Stimulated activated memory B cell treated with anti-CD40 and anti-IgM and Interleukin-4, amounts not matched to agents 10 μg/mL and 1 μg/mL and 100 μg/mL, for 72 hours (primary cell): ENCODE measurements at regions not wholly inside any gene's neighbourhood (a gene's known extent, or its start where the extent isn't known, plus 50 kb on each side); places are given as distances from the start of the nearest gene placed in this dataset.
A peak's percentile ranks its signal among the peaks of the same experiment; 100 is the strongest.
"Not testable (repeated sequence)": the region's sequence is repeated elsewhere in the genome, so short reads cannot be mapped to it uniquely, and the experiment has no call there.

Experiments
- ATAC-seq: fragments of 150-1000 bp; cut with Tn5 transposase; 2 replicates; pipeline ENCODE4 v1.10.0; 2021
- H3K27ac Mint-ChIP-seq: one replicate; pipeline ENCODE4 v1.8.0; 2022; ENCODE audit warnings: mild to moderate bottlenecking, mixed read lengths
- H3K27me3 Mint-ChIP-seq: one replicate; pipeline ENCODE4 v1.8.0; 2022; ENCODE audit warnings: mixed read lengths
- H3K36me3 Mint-ChIP-seq: one replicate; pipeline ENCODE4 v1.8.0; 2022; ENCODE audit warnings: mixed read lengths
- H3K4me1 Mint-ChIP-seq: one replicate; pipeline ENCODE4 v1.8.0; 2022; ENCODE audit warnings: mixed read lengths
- H3K4me3 Mint-ChIP-seq: one replicate; pipeline ENCODE4 v1.8.0; 2022; ENCODE audit warnings: mild to moderate bottlenecking, moderate library complexity, mixed read lengths
- H3K9me3 Mint-ChIP-seq: one replicate; pipeline ENCODE4 v1.8.0; 2022; ENCODE audit warnings: mixed read lengths

- ATAC-seq = no peak
- H3K27me3 Mint-ChIP-seq = peaks cover under 1% of the 10 kb centered on the region
- no peak overlapping the region for H3K27ac Mint-ChIP-seq
- H3K4me1 Mint-ChIP-seq = no peaks in the 10 kb centered on the region
- H3K9me3 Mint-ChIP-seq = no peaks in the 10 kb centered on the region
- no peaks in the 10 kb centered on the region for H3K36me3 Mint-ChIP-seq
- H3K4me3 Mint-ChIP-seq = no peak overlapping the region
These were observed 197.4 kb upstream of the PRSS16 start for GRCh38 chr6:27049863-27050781.

DNA sequence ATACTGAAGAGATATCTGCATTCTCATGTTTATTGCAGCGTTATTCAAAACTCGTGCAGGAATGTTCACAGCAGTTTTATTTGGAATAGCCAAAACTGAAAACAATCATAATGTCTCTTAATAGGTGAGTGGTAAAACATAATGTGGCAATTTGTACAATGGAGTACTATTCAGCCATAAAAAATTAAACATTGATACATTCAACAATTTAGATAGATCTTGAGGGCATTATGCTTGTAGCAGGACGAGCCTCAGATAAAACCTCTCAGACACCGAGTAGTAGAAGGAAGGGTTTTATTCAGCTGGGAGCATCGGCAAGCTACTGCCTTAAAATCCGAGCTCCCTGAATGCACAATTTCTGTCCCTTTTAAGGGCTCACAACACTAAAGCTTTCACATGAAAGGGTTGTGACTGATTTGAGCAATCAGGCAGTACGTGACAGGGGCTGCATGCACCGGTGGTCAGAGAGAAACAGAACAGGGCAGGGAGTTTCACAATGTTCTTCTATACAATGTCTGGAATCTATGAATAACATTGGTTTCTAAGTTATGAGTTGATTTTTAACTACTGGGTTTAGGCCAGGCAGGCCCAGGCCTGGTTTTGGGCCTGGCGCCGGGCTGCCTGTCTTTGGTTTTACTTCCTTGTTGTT, 195.3 kb upstream of the PRSS16 start:
- H3K27ac Mint-ChIP-seq, ATAC-seq, H3K36me3 Mint-ChIP-seq, H3K4me1 Mint-ChIP-seq, H3K9me3 Mint-ChIP-seq, H3K4me3 Mint-ChIP-seq: not testable (repeated sequence)
- H3K27me3 Mint-ChIP-seq = peaks cover 20% of the 10 kb centered on the region

DNA sequence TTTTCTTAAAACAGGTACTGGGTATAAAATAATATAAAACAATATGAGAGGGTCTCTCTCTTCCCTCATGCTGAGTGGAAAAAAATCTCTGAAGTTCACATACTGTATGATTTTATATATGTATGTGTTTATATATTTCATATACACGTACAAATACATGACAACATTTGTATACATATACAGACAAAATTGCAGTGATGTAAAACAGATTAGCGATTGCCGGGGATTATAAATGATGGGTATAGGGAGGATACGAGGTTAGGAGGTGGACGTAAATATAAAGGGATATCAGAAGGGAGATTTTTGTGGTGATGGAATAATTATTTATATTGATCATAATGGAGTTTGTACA, 194.8 kb upstream of the PRSS16 start:
- H3K27me3 Mint-ChIP-seq = peaks cover 20% of the 10 kb centered on the region
- no peaks in the 10 kb centered on the region for H3K9me3 Mint-ChIP-seq
- H3K27ac Mint-ChIP-seq = no peak overlapping the region
- H3K36me3 Mint-ChIP-seq = no peaks in the 10 kb centered on the region
- H3K4me1 Mint-ChIP-seq = no peaks in the 10 kb centered on the region
- ATAC-seq = no peak
- H3K4me3 Mint-ChIP-seq = no peak overlapping the region

- Mint-ChIP-seq H3K4me3 (no peak overlapping the region), H3K27me3 (peaks cover 20% of the 10 kb centered on the region), H3K36me3 (no peaks in the 10 kb centered on the region), H3K27ac (no peak overlapping the region), H3K9me3 (no peaks in the 10 kb centered on the region), H3K4me1 (no peaks in the 10 kb centered on the region)
- no peak for ATAC-seq
These were observed 193.8 kb upstream of the PRSS16 start for GRCh38 chr6:27053738-27054137.

DNA sequence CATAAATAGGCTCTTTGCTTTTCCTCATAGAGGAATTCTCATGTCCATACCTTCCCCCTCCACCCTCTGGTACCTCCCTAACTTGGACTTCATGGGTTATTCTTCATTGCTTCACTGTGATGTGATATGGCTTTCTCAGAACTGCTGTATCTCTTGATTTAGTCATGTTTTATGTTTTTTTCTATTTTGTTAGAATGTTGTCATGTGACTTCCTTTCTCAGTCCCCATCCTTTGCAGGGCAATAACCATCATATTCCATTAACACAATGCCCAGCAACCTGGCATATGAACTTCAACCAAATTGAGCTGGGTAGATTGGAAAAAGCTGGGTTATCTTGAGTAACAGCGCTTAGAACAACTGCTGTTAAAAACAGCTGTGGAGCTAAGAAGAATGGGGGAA, 190.9 kb upstream of the PRSS16 start:
- Mint-ChIP-seq H3K9me3 (no peaks in the 10 kb centered on the region), H3K4me3 (no peak overlapping the region), H3K4me1 (no peaks in the 10 kb centered on the region)

DNA sequence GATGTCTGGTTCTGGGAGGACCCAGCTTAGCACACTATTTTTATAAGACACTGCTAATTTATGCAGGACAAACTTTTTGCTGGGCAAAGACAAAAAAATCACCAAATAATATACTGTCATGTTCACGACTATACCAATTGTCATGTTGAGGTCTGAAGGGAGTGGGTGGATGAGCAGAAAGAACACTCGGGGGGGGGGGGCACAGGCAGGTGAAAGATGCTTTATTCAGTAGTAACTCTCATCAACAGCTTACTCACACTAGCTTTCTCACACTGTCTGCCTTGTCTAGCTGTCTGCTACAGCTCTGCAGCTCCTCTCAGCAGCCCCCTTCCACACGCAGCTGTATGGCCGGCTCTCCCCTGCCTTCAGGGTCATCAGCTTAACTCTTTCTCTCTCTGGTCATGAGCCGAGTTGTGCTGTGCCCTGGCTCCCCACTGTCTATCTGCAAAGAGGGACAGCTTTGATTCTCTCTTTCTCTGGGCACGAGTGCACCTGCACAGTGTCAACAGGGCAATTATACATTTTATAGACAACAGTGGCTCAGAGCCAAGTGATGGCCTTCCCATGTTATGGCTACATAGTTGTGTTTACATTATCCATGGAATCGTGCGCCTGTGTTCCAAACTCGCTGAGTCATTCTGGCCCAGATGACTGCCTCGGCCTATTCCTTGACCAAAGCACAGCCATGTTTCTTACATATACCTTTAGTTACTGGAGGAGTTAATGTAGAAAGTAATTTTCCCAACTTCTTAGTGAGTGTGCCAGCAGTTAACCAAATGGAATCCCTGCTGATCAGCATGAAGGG, 187.7 kb upstream of the PRSS16 start:
- H3K9me3 Mint-ChIP-seq = no peaks in the 10 kb centered on the region
- no peak overlapping the region for H3K27ac Mint-ChIP-seq
- no peaks in the 10 kb centered on the region for H3K36me3 Mint-ChIP-seq
- H3K4me1 Mint-ChIP-seq = no peaks in the 10 kb centered on the region
- H3K27me3 Mint-ChIP-seq = peaks cover 20% of the 10 kb centered on the region
- no peak for ATAC-seq
- H3K4me3 Mint-ChIP-seq = no peak overlapping the region

More for the DNA sequence above, 190.9 kb upstream of the PRSS16 start:
- H3K27me3 Mint-ChIP-seq = peaks cover 20% of the 10 kb centered on the region
- H3K27ac Mint-ChIP-seq = no peak overlapping the region
- no peak for ATAC-seq
- no peaks in the 10 kb centered on the region for H3K36me3 Mint-ChIP-seq

DNA sequence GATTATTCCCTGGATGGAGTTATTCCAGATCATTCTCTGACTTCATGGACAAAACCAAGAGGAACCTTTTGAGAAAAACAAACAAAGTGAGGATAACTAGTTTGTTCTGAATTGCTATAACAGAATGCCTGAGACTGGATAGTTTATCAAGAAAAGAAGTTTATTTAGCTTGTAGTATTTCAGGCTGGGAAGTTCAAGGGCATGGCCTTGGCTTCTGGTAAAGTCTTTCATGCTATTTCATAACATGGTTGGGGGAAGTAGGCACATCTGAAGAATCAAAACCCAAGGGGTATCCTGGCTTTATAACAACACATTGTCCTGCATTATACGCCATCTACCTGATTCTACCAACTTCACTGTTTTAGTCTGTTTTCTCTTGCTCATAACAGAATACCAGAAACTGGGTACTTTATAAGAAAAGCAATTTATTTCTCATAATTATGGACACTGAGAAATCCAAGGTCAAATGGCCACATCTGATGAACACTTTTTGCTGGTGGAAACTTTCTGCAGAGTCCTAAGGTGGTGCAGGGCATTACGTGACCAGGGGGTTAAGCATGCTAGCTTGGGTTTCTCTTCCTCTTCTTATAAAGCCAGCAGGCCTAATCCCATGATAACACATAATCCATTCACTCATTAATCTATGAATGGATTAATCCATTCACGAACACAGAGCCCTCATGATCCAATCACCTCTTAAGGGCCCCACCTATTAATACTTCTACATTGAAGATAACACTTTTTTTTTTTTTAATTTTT, 186.1 kb upstream of the PRSS16 start:
- no peaks in the 10 kb centered on the region for H3K9me3 Mint-ChIP-seq
- no peak overlapping the region for H3K27ac Mint-ChIP-seq
- peaks cover 12% of the 10 kb centered on the region for H3K27me3 Mint-ChIP-seq
- H3K4me1 Mint-ChIP-seq = no peaks in the 10 kb centered on the region
- ATAC-seq = no peak
- H3K4me3 Mint-ChIP-seq = no peak overlapping the region
- no peaks in the 10 kb centered on the region for H3K36me3 Mint-ChIP-seq

DNA sequence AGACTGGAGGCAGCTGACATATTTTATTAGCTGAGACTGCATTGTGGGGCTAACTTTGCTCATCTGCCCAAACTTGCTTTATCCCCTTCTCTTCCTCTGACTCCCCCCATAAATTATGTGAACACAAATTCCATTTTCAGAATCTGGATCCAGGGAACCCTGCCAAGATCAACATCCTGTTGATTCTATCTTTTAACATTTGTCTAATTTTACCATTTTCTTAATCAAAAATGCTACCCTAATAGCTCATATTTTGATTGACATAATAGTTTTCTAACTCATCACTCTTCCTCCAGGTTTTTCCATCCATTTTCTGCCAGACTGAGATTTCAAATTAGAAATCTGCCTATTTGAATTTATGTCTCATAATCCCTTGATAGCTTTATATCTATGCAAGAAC, 184.7 kb upstream of the PRSS16 start:
- ATAC-seq = no peak
- no peaks in the 10 kb centered on the region for H3K36me3 Mint-ChIP-seq
- no peak overlapping the region for H3K27ac Mint-ChIP-seq
- H3K4me1 Mint-ChIP-seq = no peaks in the 10 kb centered on the region
- H3K27me3 Mint-ChIP-seq = peaks cover 9% of the 10 kb centered on the region
- no peaks in the 10 kb centered on the region for H3K9me3 Mint-ChIP-seq
- H3K4me3 Mint-ChIP-seq = no peak overlapping the region

GRCh38 chr6:27065183-27065582, 182.3 kb upstream of the PRSS16 start:
- Mint-ChIP-seq H3K4me1 (no peaks in the 10 kb centered on the region), H3K4me3 (no peak overlapping the region), H3K27ac (no peak overlapping the region), H3K36me3 (no peaks in the 10 kb centered on the region), H3K9me3 (no peaks in the 10 kb centered on the region), H3K27me3 (peaks cover 20% of the 10 kb centered on the region)
- ATAC-seq = no peak

GRCh38 chr6:27066381-27066780, 181.1 kb upstream of the PRSS16 start:
- no peaks in the 10 kb centered on the region for H3K4me1 Mint-ChIP-seq
- ATAC-seq = no peak
- H3K27ac Mint-ChIP-seq = no peak overlapping the region
- H3K36me3 Mint-ChIP-seq = no peaks in the 10 kb centered on the region
- H3K9me3 Mint-ChIP-seq = no peaks in the 10 kb centered on the region
- peaks cover 20% of the 10 kb centered on the region for H3K27me3 Mint-ChIP-seq
- H3K4me3 Mint-ChIP-seq = no peak overlapping the region

DNA sequence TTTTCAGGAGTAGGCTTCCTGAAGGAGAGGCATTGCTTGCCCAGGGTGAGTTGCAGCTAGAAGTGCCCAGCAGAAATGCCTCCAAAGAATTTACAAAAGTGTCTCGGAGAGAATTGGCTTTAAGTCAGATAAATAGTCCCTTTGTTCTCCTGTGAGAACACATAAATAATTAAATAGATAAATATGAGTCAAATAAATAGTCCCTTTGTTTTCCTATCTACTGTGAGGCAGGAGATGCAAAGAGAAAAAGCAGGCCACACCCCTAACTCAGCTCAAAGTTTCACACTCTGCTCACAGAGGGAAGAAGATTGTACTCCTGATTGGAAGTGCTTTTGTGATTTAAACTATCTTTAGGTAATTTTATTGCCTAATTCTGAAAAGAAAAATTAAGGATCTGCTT, 180.7 kb upstream of the PRSS16 start:
- no peaks in the 10 kb centered on the region for H3K9me3 Mint-ChIP-seq
- no peaks in the 10 kb centered on the region for H3K4me1 Mint-ChIP-seq
- H3K4me3 Mint-ChIP-seq = no peak overlapping the region
- no peaks in the 10 kb centered on the region for H3K36me3 Mint-ChIP-seq
- ATAC-seq = no peak
- H3K27ac Mint-ChIP-seq = no peak overlapping the region
- peaks cover 20% of the 10 kb centered on the region for H3K27me3 Mint-ChIP-seq

GRCh38 chr6:27073441-27073840, 174.1 kb upstream of the PRSS16 start:
- no peaks in the 10 kb centered on the region for H3K36me3 Mint-ChIP-seq

DNA sequence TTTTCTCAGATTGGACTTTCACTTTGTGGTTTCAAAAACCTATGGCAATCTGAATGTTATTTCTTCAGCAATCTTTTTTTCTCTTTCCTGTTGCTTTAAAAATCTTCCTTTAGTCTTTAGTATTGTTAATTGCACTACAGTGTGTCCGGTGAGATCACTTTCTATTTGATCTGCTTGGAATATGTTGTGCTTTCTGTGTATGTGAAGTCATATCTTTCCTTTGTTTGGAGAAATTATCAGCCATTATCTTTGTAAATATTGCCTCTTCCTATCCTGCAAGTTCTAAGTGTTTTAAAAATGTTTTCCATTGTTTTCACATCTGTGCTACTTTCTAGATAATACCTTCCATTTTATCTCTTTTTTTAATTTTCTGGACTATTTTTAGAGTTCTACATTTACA, 171.4 kb upstream of the PRSS16 start:
- Mint-ChIP-seq H3K27ac (no peak overlapping the region), H3K27me3 (peaks cover 27% of the 10 kb centered on the region), H3K4me3 (no peak overlapping the region), H3K4me1 (peaks cover 6% of the 10 kb centered on the region), H3K36me3 (no peaks in the 10 kb centered on the region), H3K9me3 (no peaks in the 10 kb centered on the region)
- no peak for ATAC-seq

More at GRCh38 chr6:27073441-27073840, 174.1 kb upstream of the PRSS16 start:
- no peak for ATAC-seq
- Mint-ChIP-seq H3K9me3 (no peaks in the 10 kb centered on the region), H3K4me3 (no peak overlapping the region), H3K4me1 (peaks cover 2% of the 10 kb centered on the region), H3K27me3 (peaks cover 28% of the 10 kb centered on the region), H3K27ac (no peak overlapping the region)

- Mint-ChIP-seq H3K27ac (no peak overlapping the region), H3K36me3 (no peaks in the 10 kb centered on the region), H3K9me3 (no peaks in the 10 kb centered on the region), H3K4me3 (peak overlapping the region; percentile 64), H3K4me1 (peaks cover 6% of the 10 kb centered on the region), H3K27me3 (peaks cover 53% of the 10 kb centered on the region)
- ATAC-seq = peak; percentile 73
These were observed 168.7 kb upstream of the PRSS16 start for GRCh38 chr6:27078734-27079357.
